ENCODE measurements at regions not wholly inside any gene's neighbourhood (a gene's known extent, or its start where the extent isn't known, plus 50 kb on each side); places are given as distances from the start of the nearest gene placed in this dataset.

DNA sequence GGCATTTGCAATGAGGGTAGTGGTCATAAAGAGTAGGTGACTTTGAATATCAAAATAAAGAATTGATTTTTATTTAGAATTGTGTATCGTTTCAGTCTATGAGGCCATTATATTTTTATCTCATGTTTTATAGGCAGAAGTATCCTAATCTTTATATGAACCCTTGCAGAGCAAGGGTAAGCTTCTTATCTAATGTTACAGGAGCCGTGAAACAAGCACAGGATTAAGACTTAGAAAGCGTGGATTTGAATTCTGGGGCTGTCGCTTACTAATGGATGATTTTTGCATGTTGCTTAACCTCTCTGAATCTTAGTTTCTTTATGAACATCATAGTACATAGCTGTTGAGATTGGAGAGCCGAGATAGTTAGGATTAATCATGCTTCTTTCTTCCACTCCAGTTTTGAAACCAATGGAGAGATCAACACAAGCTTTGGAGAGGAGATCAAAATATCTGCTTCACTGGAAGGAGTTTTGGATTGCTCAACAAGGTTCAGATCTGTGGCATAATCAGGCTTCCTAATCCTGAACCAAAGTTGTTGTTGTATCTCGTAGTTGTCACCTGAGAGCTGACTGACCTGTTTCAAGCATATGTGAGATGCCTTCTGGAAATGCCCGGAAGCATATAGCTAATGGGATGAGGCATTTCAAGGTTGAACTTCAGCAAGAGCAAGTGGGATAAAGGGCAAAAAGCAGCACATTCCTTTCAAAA is 166.9 kb upstream of the GK2 start:
- Histone ChIP-seq H4K20me1 (ENCODE audit: insufficient read depth) (no peaks in the 10 kb centered on the region), H3K9me3 (no peaks in the 10 kb centered on the region), H3F3A (replicated peaks; ENCODE audit: insufficient read depth) (no peaks in the 10 kb centered on the region), H3K9ac (no peak overlapping the region), H3K79me2 (ENCODE audit: insufficient read depth) (no peaks in the 10 kb centered on the region), H3K4me1 (ENCODE audit: control insufficient read depth in 1 of 2, insufficient read depth in 2 of 2, low read depth in 1 of 2, low read length in 1 of 2) (no peaks in the 10 kb centered on the region; a peak in 1 of 4 replicates), H3K4me3 (ENCODE audit: low read depth in 2 of 2, low read length in 1 of 2) (no peak overlapping the region), H3K4me2 (no peak overlapping the region), H3K27me3 (ENCODE audit: insufficient read depth) (no peaks in the 10 kb centered on the region; the same call in 1 of the 2 replicates), H3K36me3 (replicated peaks in 1 of 2; ENCODE audit: control insufficient read depth in 1 of 2, insufficient read depth in 2 of 2, low read length in 1 of 2) (no peaks in the 10 kb centered on the region), H2AFZ (ENCODE audit: low read depth) (no peak overlapping the region), H3K9me2 (no peaks in the 10 kb centered on the region), H3K27ac (ENCODE audit: low read depth in 2 of 2, low read length in 1 of 2) (no peak overlapping the region)
- TF ChIP-seq SIN3A (IDR thresholded peaks at IDR 0.05; ENCODE audit: borderline replicate concordance, low read depth, low read length) (no peak), TCF12 (IDR thresholded peaks at IDR 0.05) (no peak)
- WGBS (ENCODE audit: low lambda C conversion rate): 70% methylated on average over 7 of the region's 7 CpGs
- CTCF ChIA-PET: interaction anchor here (0.8 to 3.3 kb wide), 7 partner anchors 10 to 624 kb away, joined by 3 to 26 read pairs (median 4); no protein-coding TSS in a partner anchor
- no peak for DNase-seq
- POLR2A ChIA-PET: no interaction called here

DNA sequence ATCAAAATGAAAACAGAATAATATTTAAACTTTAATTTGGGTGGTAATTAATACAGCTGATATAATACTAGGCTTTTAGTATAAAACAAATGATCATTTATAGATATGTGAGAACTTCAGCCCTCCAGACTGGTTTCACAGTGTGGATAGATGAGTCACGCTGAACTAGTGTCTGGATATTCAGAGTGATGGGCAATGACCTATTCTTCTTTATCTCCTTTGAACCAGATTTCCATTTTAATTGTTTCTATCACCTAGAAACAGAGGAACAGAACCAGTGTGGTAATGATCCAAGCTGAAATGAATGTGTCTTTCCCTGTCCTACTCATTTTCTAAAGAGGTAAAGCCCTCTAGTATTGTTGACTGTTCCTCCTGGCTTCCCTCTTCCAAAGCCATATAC is 155.2 kb upstream of the GK2 start:
- Histone ChIP-seq H3K36me3 (replicated peaks in 1 of 2; ENCODE audit: control insufficient read depth in 1 of 2, insufficient read depth in 2 of 2, low read length in 1 of 2) (no peaks in the 10 kb centered on the region), H2AFZ (ENCODE audit: low read depth) (no peak overlapping the region), H3K4me1 (ENCODE audit: control insufficient read depth in 1 of 2, insufficient read depth in 2 of 2, low read depth in 1 of 2, low read length in 1 of 2) (no peaks in the 10 kb centered on the region), H3K9me3 (no peaks in the 10 kb centered on the region), H3K9ac (no peak overlapping the region), H3K79me2 (ENCODE audit: insufficient read depth) (no peaks in the 10 kb centered on the region), H3K4me3 (ENCODE audit: low read depth in 2 of 2, low read length in 1 of 2) (no peak overlapping the region), H3K9me2 (no peaks in the 10 kb centered on the region), H3F3A (replicated peaks; ENCODE audit: insufficient read depth) (no peaks in the 10 kb centered on the region), H3K27me3 (ENCODE audit: insufficient read depth) (no peaks in the 10 kb centered on the region), H4K20me1 (ENCODE audit: insufficient read depth) (no peaks in the 10 kb centered on the region), H3K27ac (ENCODE audit: low read depth in 2 of 2, low read length in 1 of 2) (no peak overlapping the region), H3K4me2 (no peak overlapping the region)
- CTCF ChIA-PET: no interaction called here
- WGBS (ENCODE audit: low lambda C conversion rate): 32% methylated on average over 1 of the region's 1 CpG
- DNase-seq: no peak
- TF ChIP-seq, protein P1, sequence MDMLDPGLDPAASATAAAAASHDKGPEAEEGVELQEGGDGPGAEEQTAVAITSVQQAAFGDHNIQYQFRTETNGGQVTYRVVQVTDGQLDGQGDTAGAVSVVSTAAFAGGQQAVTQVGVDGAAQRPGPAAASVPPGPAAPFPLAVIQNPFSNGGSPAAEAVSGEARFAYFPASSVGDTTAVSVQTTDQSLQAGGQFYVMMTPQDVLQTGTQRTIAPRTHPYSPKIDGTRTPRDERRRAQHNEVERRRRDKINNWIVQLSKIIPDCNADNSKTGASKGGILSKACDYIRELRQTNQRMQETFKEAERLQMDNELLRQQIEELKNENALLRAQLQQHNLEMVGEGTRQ (IDR thresholded peaks at IDR 0.05; ENCODE audit: borderline replicate concordance, low read depth, low read length): no peak
- TF ChIP-seq MEF2A (IDR thresholded peaks at IDR 0.05; ENCODE audit: borderline replicate concordance, low read depth): no peak
- TF ChIP-seq EP300 (IDR thresholded peaks at IDR 0.05; ENCODE audit: borderline replicate concordance in 1 of 2, low read depth in 1 of 2, low read length in 1 of 2): no peak
- no peak for TF ChIP-seq RFX5 (IDR thresholded peaks at IDR 0.05; ENCODE audit: low read length)
- TF ChIP-seq GATA2 (CRISPR knock-in tag; IDR thresholded peaks at IDR 0.05): no peak
- TF ChIP-seq CHD2 (IDR thresholded peaks at IDR 0.05; ENCODE audit: low read length, partially characterized antibody): no peak
- no peak for TF ChIP-seq MXI1 (IDR thresholded peaks at IDR 0.05; ENCODE audit: low read depth, low read length)
- TF ChIP-seq POLR2AphosphoS5 (IDR thresholded peaks at IDR 0.05; ENCODE audit: low read depth, low read length): no peak
- no peak for TF ChIP-seq TAF1 (IDR thresholded peaks at IDR 0.05; ENCODE audit: borderline replicate concordance, low read depth, low read length)
- TF ChIP-seq, protein P2, sequence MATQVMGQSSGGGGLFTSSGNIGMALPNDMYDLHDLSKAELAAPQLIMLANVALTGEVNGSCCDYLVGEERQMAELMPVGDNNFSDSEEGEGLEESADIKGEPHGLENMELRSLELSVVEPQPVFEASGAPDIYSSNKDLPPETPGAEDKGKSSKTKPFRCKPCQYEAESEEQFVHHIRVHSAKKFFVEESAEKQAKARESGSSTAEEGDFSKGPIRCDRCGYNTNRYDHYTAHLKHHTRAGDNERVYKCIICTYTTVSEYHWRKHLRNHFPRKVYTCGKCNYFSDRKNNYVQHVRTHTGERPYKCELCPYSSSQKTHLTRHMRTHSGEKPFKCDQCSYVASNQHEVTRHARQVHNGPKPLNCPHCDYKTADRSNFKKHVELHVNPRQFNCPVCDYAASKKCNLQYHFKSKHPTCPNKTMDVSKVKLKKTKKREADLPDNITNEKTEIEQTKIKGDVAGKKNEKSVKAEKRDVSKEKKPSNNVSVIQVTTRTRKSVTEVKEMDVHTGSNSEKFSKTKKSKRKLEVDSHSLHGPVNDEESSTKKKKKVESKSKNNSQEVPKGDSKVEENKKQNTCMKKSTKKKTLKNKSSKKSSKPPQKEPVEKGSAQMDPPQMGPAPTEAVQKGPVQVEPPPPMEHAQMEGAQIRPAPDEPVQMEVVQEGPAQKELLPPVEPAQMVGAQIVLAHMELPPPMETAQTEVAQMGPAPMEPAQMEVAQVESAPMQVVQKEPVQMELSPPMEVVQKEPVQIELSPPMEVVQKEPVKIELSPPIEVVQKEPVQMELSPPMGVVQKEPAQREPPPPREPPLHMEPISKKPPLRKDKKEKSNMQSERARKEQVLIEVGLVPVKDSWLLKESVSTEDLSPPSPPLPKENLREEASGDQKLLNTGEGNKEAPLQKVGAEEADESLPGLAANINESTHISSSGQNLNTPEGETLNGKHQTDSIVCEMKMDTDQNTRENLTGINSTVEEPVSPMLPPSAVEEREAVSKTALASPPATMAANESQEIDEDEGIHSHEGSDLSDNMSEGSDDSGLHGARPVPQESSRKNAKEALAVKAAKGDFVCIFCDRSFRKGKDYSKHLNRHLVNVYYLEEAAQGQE (IDR thresholded peaks at IDR 0.05; ENCODE audit: low read depth, low read length): no peak
- TF ChIP-seq, protein P3, sequence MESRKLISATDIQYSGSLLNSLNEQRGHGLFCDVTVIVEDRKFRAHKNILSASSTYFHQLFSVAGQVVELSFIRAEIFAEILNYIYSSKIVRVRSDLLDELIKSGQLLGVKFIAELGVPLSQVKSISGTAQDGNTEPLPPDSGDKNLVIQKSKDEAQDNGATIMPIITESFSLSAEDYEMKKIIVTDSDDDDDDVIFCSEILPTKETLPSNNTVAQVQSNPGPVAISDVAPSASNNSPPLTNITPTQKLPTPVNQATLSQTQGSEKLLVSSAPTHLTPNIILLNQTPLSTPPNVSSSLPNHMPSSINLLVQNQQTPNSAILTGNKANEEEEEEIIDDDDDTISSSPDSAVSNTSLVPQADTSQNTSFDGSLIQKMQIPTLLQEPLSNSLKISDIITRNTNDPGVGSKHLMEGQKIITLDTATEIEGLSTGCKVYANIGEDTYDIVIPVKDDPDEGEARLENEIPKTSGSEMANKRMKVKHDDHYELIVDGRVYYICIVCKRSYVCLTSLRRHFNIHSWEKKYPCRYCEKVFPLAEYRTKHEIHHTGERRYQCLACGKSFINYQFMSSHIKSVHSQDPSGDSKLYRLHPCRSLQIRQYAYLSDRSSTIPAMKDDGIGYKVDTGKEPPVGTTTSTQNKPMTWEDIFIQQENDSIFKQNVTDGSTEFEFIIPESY (IDR thresholded peaks at IDR 0.05; ENCODE audit: borderline replicate concordance, low read depth): no peak
- TF ChIP-seq ELF1 (IDR thresholded peaks at IDR 0.05): no peak
- TF ChIP-seq JUND (IDR thresholded peaks at IDR 0.05): no peak
- no peak for TF ChIP-seq EZH2phosphoT487 (IDR thresholded peaks at IDR 0.05; ENCODE audit: borderline replicate concordance, low read depth)
- POLR2A ChIA-PET: no interaction called here

Measured in SK-N-SH (cell line).